ENCODE measurements at regions not wholly inside any gene's neighbourhood (a gene's known extent, or its start where the extent isn't known, plus 50 kb on each side); places are given as distances from the start of the nearest gene placed in this dataset.

- H3K27ac ChIP-seq (ENCODE audit: low read depth in 2 of 2, low read length in 2 of 2) = no peak overlapping the region
- FAIRE-seq (no peak), DNase-seq (no peak)
- no peaks in the 10 kb centered on the region for H3K4me1 ChIP-seq (ENCODE audit: control insufficient read depth in 2 of 3, insufficient read depth in 2 of 3, low read depth in 1 of 3, low read length in 3 of 3)
- no peaks in the 10 kb centered on the region for H3K9me3 ChIP-seq (ENCODE audit: control insufficient read depth in 2 of 3, insufficient read depth in 1 of 3, low read length in 3 of 3)
- H3K4me3 ChIP-seq (ENCODE audit: low read length in 3 of 3) = no peak overlapping the region
- no peak overlapping the region for H3K9ac ChIP-seq (ENCODE audit: low read length in 3 of 3)
- TF ChIP-seq CTCF (IDR thresholded peaks at IDR 0.05; ENCODE audit: borderline replicate concordance, extremely low read depth, insufficient read depth) = no peak
- H3K27me3 ChIP-seq (ENCODE audit: control insufficient read depth, insufficient read depth, low read length) = no peaks in the 10 kb centered on the region
- intact Hi-C loops (cut with DNase I) = no loop called here
- H3K36me3 ChIP-seq (ENCODE audit: control insufficient read depth in 2 of 3, insufficient read depth in 3 of 3, low read length in 3 of 3) = no peaks in the 10 kb centered on the region
These were observed 91.6 kb downstream of the ZC3H11B start for GRCh38 chr1:219521325-219521724.

DNA sequence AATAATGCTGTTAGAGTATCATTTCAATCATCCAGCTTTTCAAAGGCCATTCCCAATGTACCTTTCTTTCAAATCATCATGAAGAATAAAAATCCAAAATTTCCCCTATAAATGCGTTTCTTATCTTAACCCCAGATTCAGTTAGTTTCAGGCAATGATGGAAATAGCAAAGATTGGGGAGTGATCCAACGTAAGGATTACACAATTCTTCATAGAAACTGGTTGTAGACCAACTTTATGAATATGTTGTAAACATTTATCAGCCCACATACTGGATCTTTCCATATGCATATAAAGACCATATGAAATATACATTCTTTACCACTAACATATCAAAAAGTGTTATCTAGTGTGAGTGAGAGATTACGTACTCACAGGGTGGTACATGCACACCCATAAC, 92.7 kb downstream of the ZC3H11B start:
- DNase-seq = no peak
- Histone ChIP-seq H3K27me3 (ENCODE audit: control insufficient read depth, insufficient read depth, low read length) (no peaks in the 10 kb centered on the region), H3K9ac (ENCODE audit: low read length in 3 of 3) (no peak overlapping the region), H3K27ac (ENCODE audit: low read depth in 2 of 2, low read length in 2 of 2) (no peak overlapping the region), H3K4me3 (ENCODE audit: low read length in 3 of 3) (no peak overlapping the region), H3K4me1 (ENCODE audit: control insufficient read depth in 2 of 3, insufficient read depth in 2 of 3, low read depth in 1 of 3, low read length in 3 of 3) (no peaks in the 10 kb centered on the region), H3K9me3 (ENCODE audit: control insufficient read depth in 2 of 3, insufficient read depth in 1 of 3, low read length in 3 of 3) (no peaks in the 10 kb centered on the region), H3K36me3 (ENCODE audit: control insufficient read depth in 2 of 3, insufficient read depth in 3 of 3, low read length in 3 of 3) (no peaks in the 10 kb centered on the region)
- intact Hi-C loops (cut with DNase I) = no loop called here
- no peak for FAIRE-seq
- TF ChIP-seq CTCF (IDR thresholded peaks at IDR 0.05; ENCODE audit: borderline replicate concordance, extremely low read depth, insufficient read depth) = no peak

DNA sequence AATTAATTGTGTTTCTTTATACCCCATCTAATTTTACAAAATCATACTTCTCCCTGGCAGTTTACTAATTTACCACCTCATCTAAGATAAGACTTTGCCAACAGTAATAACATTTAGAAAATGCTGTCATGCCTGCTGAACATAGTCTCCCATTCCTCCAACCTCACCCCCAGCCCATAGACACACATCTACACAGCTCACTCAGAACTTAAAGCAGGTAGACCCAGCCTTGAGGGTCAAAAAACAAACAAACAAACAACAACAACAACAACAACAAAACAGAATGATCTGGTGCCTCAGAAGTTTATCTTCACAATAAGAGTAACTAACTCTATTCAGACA, 94.0 kb downstream of the ZC3H11B start:
- Histone ChIP-seq H3K4me1 (ENCODE audit: control insufficient read depth in 2 of 3, insufficient read depth in 2 of 3, low read depth in 1 of 3, low read length in 3 of 3) (no peaks in the 10 kb centered on the region), H3K9ac (ENCODE audit: low read length in 3 of 3) (no peak overlapping the region), H3K36me3 (ENCODE audit: control insufficient read depth in 2 of 3, insufficient read depth in 3 of 3, low read length in 3 of 3) (no peaks in the 10 kb centered on the region), H3K27me3 (ENCODE audit: control insufficient read depth, insufficient read depth, low read length) (no peaks in the 10 kb centered on the region), H3K9me3 (ENCODE audit: control insufficient read depth in 2 of 3, insufficient read depth in 1 of 3, low read length in 3 of 3) (no peaks in the 10 kb centered on the region), H3K27ac (ENCODE audit: low read depth in 2 of 2, low read length in 2 of 2) (no peak overlapping the region), H3K4me3 (ENCODE audit: low read length in 3 of 3) (no peak overlapping the region)
- intact Hi-C loops (cut with DNase I) = no loop called here
- no peak for DNase-seq
- TF ChIP-seq CTCF (IDR thresholded peaks at IDR 0.05; ENCODE audit: borderline replicate concordance, extremely low read depth, insufficient read depth) = no peak
- FAIRE-seq = no peak

GRCh38 chr1:219518168-219518906, 94.6 kb downstream of the ZC3H11B start:
- DNase-seq = no peak
- intact Hi-C loops (cut with DNase I) = no loop called here

More at GRCh38 chr1:219518168-219518906, 94.6 kb downstream of the ZC3H11B start:
- no peak for FAIRE-seq
- Histone ChIP-seq H3K36me3 (ENCODE audit: control insufficient read depth in 2 of 3, insufficient read depth in 3 of 3, low read length in 3 of 3) (no peaks in the 10 kb centered on the region), H3K4me1 (ENCODE audit: control insufficient read depth in 2 of 3, insufficient read depth in 2 of 3, low read depth in 1 of 3, low read length in 3 of 3) (no peaks in the 10 kb centered on the region), H3K9ac (ENCODE audit: low read length in 3 of 3) (no peak overlapping the region), H3K4me3 (ENCODE audit: low read length in 3 of 3) (no peak overlapping the region), H3K27me3 (ENCODE audit: control insufficient read depth, insufficient read depth, low read length) (no peaks in the 10 kb centered on the region), H3K9me3 (ENCODE audit: control insufficient read depth in 2 of 3, insufficient read depth in 1 of 3, low read length in 3 of 3) (no peaks in the 10 kb centered on the region), H3K27ac (ENCODE audit: low read depth in 2 of 2, low read length in 2 of 2) (no peak overlapping the region)
- no peak for TF ChIP-seq CTCF (IDR thresholded peaks at IDR 0.05; ENCODE audit: borderline replicate concordance, extremely low read depth, insufficient read depth)

Data from kidney (tissue), 13 donors.